Fibroblast of pulmonary artery (primary cell): ENCODE measurements at regions not wholly inside any gene's neighbourhood (a gene's known extent, or its start where the extent isn't known, plus 50 kb on each side); places are given as distances from the start of the nearest gene placed in this dataset.

Source experiments
- DNase-seq: peaks from one replicate; pipeline ENCODE4 v3.0.0-alpha.2; 2010; ENCODE audit warnings: low read depth
- H3K4me3 ChIP-seq: replicated peaks from 2 replicates; pipeline ENCODE4 v1.5.1; 2011; ENCODE audit warnings: low read depth, mild to moderate bottlenecking, control low read depth, low read length, moderate library complexity
- CTCF ChIP-seq: IDR thresholded peaks from 2 replicates; pipeline ENCODE4 v1.5.1; 2011; ENCODE audit warnings: mild to moderate bottlenecking, control low read depth, low read length, inconsistent platforms; ENCODE audit errors: missing control alignments

GRCh38 chr7:81218480-81219106 is 299.7 kb upstream of the SEMA3C start:
- H3K4me3 ChIP-seq, result no peak overlapping the region
- TF ChIP-seq CTCF, result no peak
- no peak for DNase-seq

GRCh38 chr7:81213394-81213793 is 294.5 kb upstream of the SEMA3C start:
- no peak for TF ChIP-seq CTCF
- H3K4me3 ChIP-seq, result no peak overlapping the region

GRCh38 chr7:81211934-81212320 is 293.1 kb upstream of the SEMA3C start:
- TF ChIP-seq CTCF, result no peak
- DNase-seq, result no peak
- no peak overlapping the region for H3K4me3 ChIP-seq

More at GRCh38 chr7:81213394-81213793, 294.5 kb upstream of the SEMA3C start:
- DNase-seq, result no peak

GRCh38 chr7:81211204-81211933 is 292.5 kb upstream of the SEMA3C start:
- peak; percentile 63 for DNase-seq
- TF ChIP-seq CTCF, result no peak
- H3K4me3 ChIP-seq, result no peak overlapping the region

GRCh38 chr7:81210137-81211064 is 291.6 kb upstream of the SEMA3C start:
- H3K4me3 ChIP-seq, result no peak overlapping the region
- TF ChIP-seq CTCF, result no peak
- peak; percentile 53 for DNase-seq

- no peak for DNase-seq
- H3K4me3 ChIP-seq, result no peak overlapping the region
- TF ChIP-seq CTCF, result no peak
Measured at GRCh38 chr7:81209059-81209458, 290.2 kb upstream of the SEMA3C start.
